Breast epithelium (tissue), 3 donors: ENCODE measurements at regions not wholly inside any gene's neighbourhood (a gene's known extent, or its start where the extent isn't known, plus 50 kb on each side); places are given as distances from the start of the nearest gene placed in this dataset.

Experiments
- CTCF ChIP-seq, 3 donors: fragments of 450-650 bp; IDR thresholded peaks; one replicate each; pipeline ENCODE4 v1.5.1; 2016 to 2017; ENCODE audit warnings: antibody characterized with exemption in 3 of 3, mild to moderate bottlenecking in 3 of 3, moderate library complexity in 3 of 3
- POLR2A ChIP-seq: fragments of 450-650 bp; IDR thresholded peaks from one replicate; pipeline ENCODE4 v1.6.1; 2016; ENCODE audit warnings: antibody characterized with exemption, mild to moderate bottlenecking, moderate library complexity

- TF ChIP-seq CTCF (IDR thresholded peaks at IDR 0.05) = no peak
- no peak for TF ChIP-seq POLR2A
Measured at GRCh38 chr11:134689886-134690285, 277.8 kb upstream of the B3GAT1 start.
